Neural progenitor cell (in vitro differentiated cells): ENCODE measurements at regions not wholly inside any gene's neighbourhood (a gene's known extent, or its start where the extent isn't known, plus 50 kb on each side); places are given as distances from the start of the nearest gene placed in this dataset.
"Not testable (repeated sequence)": the region's sequence is repeated elsewhere in the genome, so short reads cannot be mapped to it uniquely, and the experiment has no call there.

ENCODE experiments used
- DNase-seq: peaks from one replicate; pipeline ENCODE4 v3.0.0-alpha.2; 2016; ENCODE audit warnings: low spot score
- H2AFZ ChIP-seq: fragments of 200-600 bp; sonication (generic); replicated peaks from 2 replicates; pipeline ENCODE4 v1.6.1; 2016; ENCODE audit warnings: antibody characterized with exemption
- H3F3A ChIP-seq: fragments of 200-600 bp; sonication (generic); 2 replicates; pipeline ENCODE4 v1.6.1; 2016; ENCODE audit warnings: antibody characterized with exemption, low read depth
- H3K27ac ChIP-seq: fragments of 200-600 bp; sonication (generic); 2 replicates; pipeline ENCODE4 v1.5.1; 2016; ENCODE audit warnings: mild to moderate bottlenecking
- H3K27me3 ChIP-seq: fragments of 200-600 bp; sonication (generic); 2 replicates; pipeline ENCODE4 v1.6.1; 2016; ENCODE audit warnings: mild to moderate bottlenecking, moderate library complexity
- H3K36me3 ChIP-seq: fragments of 200-600 bp; sonication (generic); 2 replicates; pipeline ENCODE4 v1.5.1; 2016
- H3K4me1 ChIP-seq: fragments of 200-600 bp; sonication (generic); 2 replicates; pipeline ENCODE4 v1.6.1; 2016; ENCODE audit warnings: mixed run types
- H3K4me2 ChIP-seq: fragments of 200-600 bp; sonication (generic); 2 replicates; pipeline ENCODE4 v1.6.1; 2016
- H3K4me3 ChIP-seq: fragments of 200-600 bp; sonication (generic); 2 replicates; pipeline ENCODE4 v1.5.1; 2016
- H3K79me2 ChIP-seq: fragments of 200-600 bp; sonication (generic); 2 replicates; pipeline ENCODE4 v1.6.1; 2016; ENCODE audit warnings: low read depth
- H3K9ac ChIP-seq: fragments of 200-600 bp; sonication (generic); 2 replicates; pipeline ENCODE4 v1.6.1; 2016
- H3K9me3 ChIP-seq: fragments of 200-600 bp; sonication (generic); 2 replicates; pipeline ENCODE4 v1.5.1; 2016; ENCODE audit warnings: low read depth
- H4K20me1 ChIP-seq: fragments of 200-600 bp; sonication (generic); 2 replicates; pipeline ENCODE4 v1.6.1; 2016; ENCODE audit warnings: low read depth
- H3K27ac Mint-ChIP-seq: 3 replicates; pipeline ENCODE4 v1.8.0; 2021; ENCODE audit warnings: mixed read lengths
- H3K27me3 Mint-ChIP-seq: 2 replicates; pipeline ENCODE4 v1.8.0; 2022; ENCODE audit warnings: low read depth, mild to moderate bottlenecking, inconsistent platforms, moderate library complexity, mixed read lengths; ENCODE audit not compliant: insufficient read depth
- H3K36me3 Mint-ChIP-seq: 3 replicates; pipeline ENCODE4 v1.8.0; 2021; ENCODE audit warnings: mixed read lengths
- H3K4me1 Mint-ChIP-seq: 3 replicates; pipeline ENCODE4 v1.8.0; 2021; ENCODE audit warnings: mixed read lengths
- H3K4me3 Mint-ChIP-seq: 3 replicates; pipeline ENCODE4 v1.8.0; 2021; ENCODE audit warnings: mild to moderate bottlenecking, moderate library complexity, mixed read lengths
- H3K9me3 Mint-ChIP-seq: 3 replicates; pipeline ENCODE4 v1.8.0; 2020; ENCODE audit warnings: mixed read lengths
- EZH2 ChIP-seq: fragments of 200-600 bp; sonication (generic); IDR thresholded peaks from 2 replicates; pipeline ENCODE4 v1.6.1; 2017; ENCODE audit warnings: antibody characterized with exemption, mild to moderate bottlenecking, moderate library complexity
- EZH2phosphoT487 ChIP-seq: fragments of 200-600 bp; sonication (generic); IDR thresholded peaks from 2 replicates; pipeline ENCODE4 v1.6.1; 2017; ENCODE audit warnings: antibody characterized with exemption
- TF ChIP-seq, protein P1 (sequence below): fragments of 200-600 bp; sonication (generic); IDR thresholded peaks from 2 replicates; pipeline ENCODE4 v1.5.1; 2017; ENCODE audit warnings: antibody characterized with exemption, mild to moderate bottlenecking

DNA sequence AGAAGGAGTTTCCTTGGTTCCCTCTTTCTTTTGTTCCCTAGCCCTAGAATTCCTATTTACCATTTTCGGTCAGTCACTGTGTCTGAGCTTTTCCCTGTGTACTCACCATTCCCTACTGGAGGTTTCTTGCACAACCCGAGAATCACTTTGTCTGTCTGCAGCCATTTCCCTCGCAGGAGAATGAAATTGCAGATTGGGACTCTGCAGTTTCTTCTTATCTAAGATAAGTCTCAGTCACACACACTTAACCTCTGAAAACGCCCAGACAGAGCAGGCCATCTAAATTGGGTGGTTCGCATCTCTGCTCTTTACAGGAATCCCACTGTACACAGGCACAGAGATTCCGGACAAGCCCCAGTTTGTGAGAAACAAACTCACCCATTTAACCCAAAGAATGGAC lies 58.6 kb upstream of the CNTNAP2 start:
- H3K27me3 ChIP-seq, result no peaks in the 10 kb centered on the region
- peaks cover 11% of the 10 kb centered on the region for H3F3A ChIP-seq
- H3K27ac Mint-ChIP-seq, result no peak overlapping the region
- no peak overlapping the region for H3K4me3 ChIP-seq
- H3K36me3 ChIP-seq, result no peaks in the 10 kb centered on the region
- H3K9me3 Mint-ChIP-seq, result no peaks in the 10 kb centered on the region
- H3K4me1 Mint-ChIP-seq, result peaks cover 3% of the 10 kb centered on the region
- H3K36me3 Mint-ChIP-seq, result no peaks in the 10 kb centered on the region
- no peaks in the 10 kb centered on the region for H3K4me1 ChIP-seq
- H4K20me1 ChIP-seq, result no peaks in the 10 kb centered on the region
- no peak for DNase-seq
- H2AFZ ChIP-seq, result peak overlapping the region; percentile 45
- no peaks in the 10 kb centered on the region for H3K79me2 ChIP-seq
- H3K4me3 Mint-ChIP-seq, result no peak overlapping the region
- TF ChIP-seq, protein P1, sequence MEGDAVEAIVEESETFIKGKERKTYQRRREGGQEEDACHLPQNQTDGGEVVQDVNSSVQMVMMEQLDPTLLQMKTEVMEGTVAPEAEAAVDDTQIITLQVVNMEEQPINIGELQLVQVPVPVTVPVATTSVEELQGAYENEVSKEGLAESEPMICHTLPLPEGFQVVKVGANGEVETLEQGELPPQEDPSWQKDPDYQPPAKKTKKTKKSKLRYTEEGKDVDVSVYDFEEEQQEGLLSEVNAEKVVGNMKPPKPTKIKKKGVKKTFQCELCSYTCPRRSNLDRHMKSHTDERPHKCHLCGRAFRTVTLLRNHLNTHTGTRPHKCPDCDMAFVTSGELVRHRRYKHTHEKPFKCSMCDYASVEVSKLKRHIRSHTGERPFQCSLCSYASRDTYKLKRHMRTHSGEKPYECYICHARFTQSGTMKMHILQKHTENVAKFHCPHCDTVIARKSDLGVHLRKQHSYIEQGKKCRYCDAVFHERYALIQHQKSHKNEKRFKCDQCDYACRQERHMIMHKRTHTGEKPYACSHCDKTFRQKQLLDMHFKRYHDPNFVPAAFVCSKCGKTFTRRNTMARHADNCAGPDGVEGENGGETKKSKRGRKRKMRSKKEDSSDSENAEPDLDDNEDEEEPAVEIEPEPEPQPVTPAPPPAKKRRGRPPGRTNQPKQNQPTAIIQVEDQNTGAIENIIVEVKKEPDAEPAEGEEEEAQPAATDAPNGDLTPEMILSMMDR, result no peak
- TF ChIP-seq EZH2phosphoT487, result no peak
- no peak overlapping the region for H3K27ac ChIP-seq
- no peaks in the 10 kb centered on the region for H3K9me3 ChIP-seq
- no peak overlapping the region for H3K9ac ChIP-seq
- no peak overlapping the region for H3K4me2 ChIP-seq
- H3K27me3 Mint-ChIP-seq, result peaks cover 6% of the 10 kb centered on the region

- H4K20me1 ChIP-seq, result no peaks in the 10 kb centered on the region
- H3K9ac ChIP-seq, result no peak overlapping the region
- H3K4me1 ChIP-seq, result no peaks in the 10 kb centered on the region
- H3K36me3 ChIP-seq, result no peaks in the 10 kb centered on the region
- TF ChIP-seq EZH2, result no peak
- TF ChIP-seq EZH2phosphoT487, result no peak
- TF ChIP-seq, protein P1, result peak; percentile 28
- peaks cover 6% of the 10 kb centered on the region for H3K27me3 Mint-ChIP-seq
- H3K4me2 ChIP-seq, result no peak overlapping the region
- no peak for DNase-seq
- peaks cover 11% of the 10 kb centered on the region for H3F3A ChIP-seq
- no peaks in the 10 kb centered on the region for H3K9me3 Mint-ChIP-seq
- H3K27ac ChIP-seq, result no peak overlapping the region
- no peak overlapping the region for H2AFZ ChIP-seq
- H3K36me3 Mint-ChIP-seq, result no peaks in the 10 kb centered on the region
- H3K79me2 ChIP-seq, result no peaks in the 10 kb centered on the region
- no peaks in the 10 kb centered on the region for H3K27me3 ChIP-seq
- H3K9me3 ChIP-seq, result no peaks in the 10 kb centered on the region
- no peak overlapping the region for H3K4me3 ChIP-seq
- peaks cover 3% of the 10 kb centered on the region for H3K4me1 Mint-ChIP-seq
- no peak overlapping the region for H3K4me3 Mint-ChIP-seq
- no peak overlapping the region for H3K27ac Mint-ChIP-seq
Measured at GRCh38 chr7:146054909-146055308, 61.7 kb upstream of the CNTNAP2 start.

DNA sequence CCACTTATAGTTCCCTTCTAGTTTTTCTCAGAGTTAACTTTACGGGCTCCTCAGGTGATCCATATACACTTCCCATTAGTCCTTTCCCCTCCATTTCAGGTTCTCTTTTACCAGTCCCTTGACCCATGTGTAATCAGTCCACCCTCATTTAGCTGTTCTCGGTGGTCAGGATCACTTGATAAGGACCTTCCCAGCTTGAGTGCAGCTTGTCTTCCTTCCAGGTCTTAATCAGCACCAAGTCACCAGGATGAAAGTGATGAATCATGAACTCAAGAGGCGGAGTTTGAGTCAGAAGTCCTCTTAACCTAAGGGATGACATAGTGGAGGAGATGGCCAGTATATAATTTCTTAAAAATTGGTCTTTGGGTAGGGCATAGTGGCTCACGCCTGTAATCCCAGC lies 63.1 kb upstream of the CNTNAP2 start:
- Histone ChIP-seq H3K4me2 (no peak overlapping the region), H3K27ac (no peak overlapping the region), H2AFZ (no peak overlapping the region), H3K4me1 (no peaks in the 10 kb centered on the region), H3F3A (peaks cover 11% of the 10 kb centered on the region), H3K27me3 (no peaks in the 10 kb centered on the region), H3K4me3 (no peak overlapping the region), H4K20me1 (no peaks in the 10 kb centered on the region), H3K36me3 (no peaks in the 10 kb centered on the region), H3K9ac (no peak overlapping the region), H3K9me3 (no peaks in the 10 kb centered on the region), H3K79me2 (no peaks in the 10 kb centered on the region)
- DNase-seq, result no peak
- H3K4me1 Mint-ChIP-seq, result peaks cover 3% of the 10 kb centered on the region
- TF ChIP-seq EZH2 (no peak), EZH2phosphoT487 (no peak)
- TF ChIP-seq, protein P1, result no peak
- no peaks in the 10 kb centered on the region for H3K9me3 Mint-ChIP-seq
- H3K27ac Mint-ChIP-seq, result no peak overlapping the region
- no peaks in the 10 kb centered on the region for H3K36me3 Mint-ChIP-seq
- peaks cover 6% of the 10 kb centered on the region for H3K27me3 Mint-ChIP-seq
- H3K4me3 Mint-ChIP-seq, result no peak overlapping the region

DNA sequence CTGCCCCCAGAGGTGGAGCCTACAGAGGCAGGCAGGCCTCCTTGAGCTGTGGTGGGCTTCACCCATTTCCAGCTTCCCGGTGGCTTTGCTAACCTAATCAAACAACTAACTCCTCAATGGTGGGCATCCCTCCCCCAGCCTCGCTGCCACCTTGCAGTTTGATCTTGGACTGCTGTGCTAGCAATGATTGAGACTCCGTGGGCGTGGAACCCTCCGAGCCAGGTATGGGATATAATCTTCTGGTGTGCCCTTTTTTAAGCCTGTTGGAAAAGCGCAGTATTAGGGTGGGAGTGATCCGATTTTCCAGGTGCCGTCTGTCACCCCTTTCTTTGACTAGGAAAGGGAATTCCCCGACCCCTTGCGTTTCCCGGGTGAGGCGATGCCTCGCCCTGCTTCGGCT lies 73.3 kb upstream of the CNTNAP2 start:
- not testable (repeated sequence) for H3K9ac ChIP-seq, H3K27ac Mint-ChIP-seq, H3K9me3 Mint-ChIP-seq, H3F3A ChIP-seq, H3K36me3 ChIP-seq, H3K36me3 Mint-ChIP-seq, DNase-seq, H3K27ac ChIP-seq, H3K4me3 ChIP-seq, H2AFZ ChIP-seq, H3K27me3 ChIP-seq, H3K79me2 ChIP-seq, H4K20me1 ChIP-seq, H3K4me1 ChIP-seq, H3K4me3 Mint-ChIP-seq, H3K27me3 Mint-ChIP-seq, H3K4me1 Mint-ChIP-seq, H3K4me2 ChIP-seq, H3K9me3 ChIP-seq
